ENCODE measurements at regions not wholly inside any gene's neighbourhood (a gene's known extent, or its start where the extent isn't known, plus 50 kb on each side); places are given as distances from the start of the nearest gene placed in this dataset.
A peak's percentile ranks its signal among the peaks of the same experiment; 100 is the strongest.

- DNase-seq: no peak
Observed at GRCh38 chr11:70914496-70914895, 337.9 kb downstream of the SHANK2 start.

GRCh38 chr11:70915158-70915985, 337.0 kb downstream of the SHANK2 start:
- DNase-seq: no peak

GRCh38 chr11:70916351-70916750, 336.0 kb downstream of the SHANK2 start:
- DNase-seq: no peak

- no peak for DNase-seq
Observed at GRCh38 chr11:70918242-70918641, 334.1 kb downstream of the SHANK2 start.

- no peak for DNase-seq
Observed at GRCh38 chr11:70921804-70922203, 330.6 kb downstream of the SHANK2 start.

- DNase-seq: no peak
Observed at GRCh38 chr11:70924108-70924507, 328.3 kb downstream of the SHANK2 start.

- no peak for DNase-seq
Observed at GRCh38 chr11:70925238-70925637, 327.1 kb downstream of the SHANK2 start.

- DNase-seq: no peak
Observed at GRCh38 chr11:70926543-70927201, 325.7 kb downstream of the SHANK2 start.

- no peak for DNase-seq
Observed at GRCh38 chr11:70928854-70929598, 323.4 kb downstream of the SHANK2 start.

GRCh38 chr11:70930215-70930614, 322.2 kb downstream of the SHANK2 start:
- no peak for DNase-seq

GRCh38 chr11:70931430-70931829, 320.9 kb downstream of the SHANK2 start:
- no peak for DNase-seq

GRCh38 chr11:70933981-70934583, 318.3 kb downstream of the SHANK2 start:
- DNase-seq: no peak

GRCh38 chr11:70935006-70935768, 317.2 kb downstream of the SHANK2 start:
- no peak for DNase-seq

- no peak for DNase-seq
Observed at GRCh38 chr11:70942593-70942992, 309.8 kb downstream of the SHANK2 start.

GRCh38 chr11:70944141-70944540, 308.2 kb downstream of the SHANK2 start:
- no peak for DNase-seq

GRCh38 chr11:70944636-70945035, 307.7 kb downstream of the SHANK2 start:
- no peak for DNase-seq

- DNase-seq: no peak
Observed at GRCh38 chr11:70948398-70948797, 304.0 kb downstream of the SHANK2 start.

- DNase-seq: peak; percentile 89
Observed at GRCh38 chr11:70948855-70949531, 303.4 kb downstream of the SHANK2 start.

GRCh38 chr11:70951139-70951804, 301.1 kb downstream of the SHANK2 start:
- DNase-seq: no peak

- no peak for DNase-seq
Observed at GRCh38 chr11:70952191-70952590, 300.2 kb downstream of the SHANK2 start.

GRCh38 chr11:70953720-70954119, 298.7 kb downstream of the SHANK2 start:
- no peak for DNase-seq
